Omental fat pad (tissue), 3 donors: ENCODE measurements at regions not wholly inside any gene's neighbourhood (a gene's known extent, or its start where the extent isn't known, plus 50 kb on each side); places are given as distances from the start of the nearest gene placed in this dataset.

Source experiments
- ATAC-seq: fragments of 150-250 bp; one replicate; pipeline ENCODE4 v1.9.1; 2016; ENCODE audit warnings: mild to moderate bottlenecking, moderate library complexity; ENCODE audit not compliant: low FRiP score
- DNase-seq: peaks from one replicate; pipeline ENCODE4 v3.0.0-alpha.2; 2019; ENCODE audit warnings: low spot score
- TF ChIP-seq, protein P1 (sequence below), 3 donors: fragments of 450-650 bp; IDR thresholded peaks; one replicate each; pipeline ENCODE4 v1.5.1; 2016 to 2017; ENCODE audit warnings: antibody characterized with exemption in 3 of 3, mild to moderate bottlenecking in 3 of 3, moderate library complexity in 2 of 3

DNA sequence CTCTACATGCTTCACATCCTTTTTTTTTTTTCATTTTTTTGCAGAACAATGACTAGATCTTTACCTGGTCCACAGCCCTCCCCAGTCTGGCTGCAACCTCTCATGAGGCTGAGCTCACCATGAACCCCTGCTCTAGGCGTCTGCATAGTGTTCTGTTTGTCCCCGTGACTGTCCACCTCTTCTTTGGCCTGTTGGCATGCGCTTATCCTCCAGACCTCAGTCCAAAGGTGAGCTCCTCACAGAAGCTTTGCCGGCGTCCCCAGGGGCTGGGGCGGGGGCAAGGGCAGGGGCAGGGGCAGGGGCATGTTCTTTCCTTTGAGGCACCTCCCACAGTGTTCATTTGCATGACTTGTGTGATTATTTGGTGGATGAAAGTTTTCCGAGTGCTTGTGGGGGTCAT, 218.4 kb upstream of the ZNF32 start:
- no peak for ATAC-seq
- TF ChIP-seq, protein P1, sequence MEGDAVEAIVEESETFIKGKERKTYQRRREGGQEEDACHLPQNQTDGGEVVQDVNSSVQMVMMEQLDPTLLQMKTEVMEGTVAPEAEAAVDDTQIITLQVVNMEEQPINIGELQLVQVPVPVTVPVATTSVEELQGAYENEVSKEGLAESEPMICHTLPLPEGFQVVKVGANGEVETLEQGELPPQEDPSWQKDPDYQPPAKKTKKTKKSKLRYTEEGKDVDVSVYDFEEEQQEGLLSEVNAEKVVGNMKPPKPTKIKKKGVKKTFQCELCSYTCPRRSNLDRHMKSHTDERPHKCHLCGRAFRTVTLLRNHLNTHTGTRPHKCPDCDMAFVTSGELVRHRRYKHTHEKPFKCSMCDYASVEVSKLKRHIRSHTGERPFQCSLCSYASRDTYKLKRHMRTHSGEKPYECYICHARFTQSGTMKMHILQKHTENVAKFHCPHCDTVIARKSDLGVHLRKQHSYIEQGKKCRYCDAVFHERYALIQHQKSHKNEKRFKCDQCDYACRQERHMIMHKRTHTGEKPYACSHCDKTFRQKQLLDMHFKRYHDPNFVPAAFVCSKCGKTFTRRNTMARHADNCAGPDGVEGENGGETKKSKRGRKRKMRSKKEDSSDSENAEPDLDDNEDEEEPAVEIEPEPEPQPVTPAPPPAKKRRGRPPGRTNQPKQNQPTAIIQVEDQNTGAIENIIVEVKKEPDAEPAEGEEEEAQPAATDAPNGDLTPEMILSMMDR (IDR thresholded peaks at IDR 0.05): no peak
- DNase-seq: no peak

DNA sequence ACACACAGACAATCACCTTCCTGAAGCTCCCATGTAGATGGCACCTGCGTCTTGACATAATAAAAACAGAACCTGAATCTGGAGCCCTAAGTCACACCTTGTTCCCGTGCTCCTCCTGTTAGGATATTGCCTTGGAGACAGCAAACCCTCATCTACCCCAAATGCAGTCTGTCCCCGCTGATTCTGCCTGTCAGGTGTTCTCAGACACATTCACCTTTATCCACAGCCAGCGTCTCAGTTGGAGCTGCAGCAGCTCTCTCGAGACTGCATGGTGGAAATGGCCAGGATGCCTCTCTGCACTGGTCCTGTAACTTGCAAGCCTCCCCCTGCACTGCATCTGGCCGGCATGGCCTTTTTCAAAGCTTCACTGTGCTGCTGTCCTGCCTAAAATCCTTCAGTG, 218.0 kb upstream of the ZNF32 start:
- ATAC-seq: no peak
- TF ChIP-seq, protein P1 (IDR thresholded peaks at IDR 0.05): no peak
- no peak for DNase-seq

DNA sequence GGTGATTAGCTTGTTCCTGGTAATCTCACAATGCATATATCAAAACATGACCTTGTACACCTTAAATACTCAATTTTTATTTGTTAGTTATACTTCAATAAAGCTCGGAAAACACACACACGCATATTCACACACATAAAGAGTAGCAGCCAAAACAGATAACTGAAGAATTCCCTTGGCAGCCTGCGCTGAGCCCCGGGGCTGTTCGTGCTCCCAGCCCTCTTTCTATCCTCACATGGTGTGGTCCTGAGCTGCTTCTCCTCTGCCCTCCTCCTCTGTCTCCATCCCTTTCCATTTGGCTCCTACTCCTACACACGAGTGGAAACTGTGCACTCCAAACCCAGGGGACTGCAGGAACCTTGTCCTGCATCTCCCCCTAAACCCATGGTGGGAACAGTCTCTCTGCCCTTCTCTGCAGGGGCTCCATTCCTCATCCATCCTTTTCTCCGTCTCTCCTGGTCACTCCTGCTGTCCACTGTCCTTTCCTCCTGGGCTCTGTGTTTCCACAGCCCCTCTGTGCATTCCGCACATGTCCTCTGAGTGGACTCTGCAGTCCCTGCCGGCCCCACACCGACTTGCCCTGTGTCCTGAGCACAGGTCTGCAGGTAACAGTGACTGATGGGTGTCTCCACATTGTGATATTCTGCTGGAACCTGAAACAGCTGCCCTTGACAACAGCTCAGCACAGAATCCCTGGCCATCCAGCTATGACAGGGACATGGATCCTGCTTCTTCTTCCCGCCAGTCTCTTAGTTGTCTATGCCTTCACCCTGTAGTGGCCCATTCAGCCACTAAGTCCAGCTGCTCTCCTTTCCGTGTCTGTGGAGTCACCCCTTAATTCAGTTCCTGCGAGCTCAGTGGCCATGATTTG, 216.8 kb upstream of the ZNF32 start:
- DNase-seq (no peak), ATAC-seq (no peak)
- TF ChIP-seq, protein P1 (IDR thresholded peaks at IDR 0.05): no peak

DNA sequence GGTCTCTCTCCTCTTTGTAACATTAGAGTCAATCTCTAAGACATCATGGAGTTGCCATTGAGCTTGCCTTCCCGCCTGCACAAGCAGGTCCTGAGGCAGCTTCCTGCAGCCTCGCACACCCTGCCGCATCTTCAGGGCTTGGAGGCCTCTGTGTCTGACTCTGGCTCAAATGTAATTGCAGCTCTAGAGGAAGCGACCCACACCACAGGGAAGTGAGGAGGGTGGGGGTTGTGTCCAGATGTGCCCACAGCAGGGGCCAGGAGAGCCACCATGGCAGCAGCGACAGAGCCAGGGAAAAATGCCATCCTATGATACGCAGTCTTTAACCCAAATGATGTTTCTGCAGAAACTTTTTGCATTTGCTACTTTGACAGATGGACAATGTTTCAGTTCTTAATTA, 216.0 kb upstream of the ZNF32 start:
- DNase-seq (no peak), ATAC-seq (no peak)
- TF ChIP-seq, protein P1 (IDR thresholded peaks at IDR 0.05): no peak

DNA sequence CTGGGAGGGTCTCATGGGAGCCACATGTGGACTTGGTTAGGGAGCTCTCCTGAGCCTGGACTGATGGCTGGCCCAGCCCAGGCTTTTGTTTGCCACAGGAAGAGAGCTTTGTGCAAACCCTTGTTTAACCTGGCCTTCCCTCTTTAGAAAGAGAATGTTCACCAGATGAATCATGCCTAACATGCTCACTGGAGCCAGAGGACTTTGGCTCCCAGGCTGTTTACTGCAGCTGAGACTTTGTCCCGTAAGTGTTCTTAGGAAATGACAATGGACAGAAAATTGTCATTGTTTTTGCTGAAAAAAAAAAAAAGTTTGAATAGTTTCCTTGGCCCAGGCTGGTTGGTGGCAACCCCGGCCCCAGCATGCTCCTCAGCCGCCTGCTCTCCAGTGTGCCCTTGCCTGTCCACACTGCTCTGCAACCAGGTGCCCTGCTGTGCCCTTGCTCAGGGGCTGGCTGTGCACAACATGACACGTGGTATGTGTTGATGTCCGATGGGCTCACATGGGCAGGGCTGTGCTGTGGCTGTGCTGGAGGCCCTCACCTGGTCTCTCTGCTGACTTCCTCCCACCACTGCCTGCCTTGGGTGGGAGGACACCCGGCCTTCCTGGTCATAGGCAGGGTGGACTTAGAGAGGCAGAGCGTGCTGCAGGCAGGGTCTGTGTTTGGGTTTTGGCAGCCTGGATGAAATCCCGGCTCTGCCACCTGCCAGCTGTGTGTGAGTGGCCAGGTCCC, 215.3 kb upstream of the ZNF32 start:
- TF ChIP-seq, protein P1 (IDR thresholded peaks at IDR 0.05): no peak
- peak; percentile 41 for ATAC-seq
- no peak for DNase-seq

DNA sequence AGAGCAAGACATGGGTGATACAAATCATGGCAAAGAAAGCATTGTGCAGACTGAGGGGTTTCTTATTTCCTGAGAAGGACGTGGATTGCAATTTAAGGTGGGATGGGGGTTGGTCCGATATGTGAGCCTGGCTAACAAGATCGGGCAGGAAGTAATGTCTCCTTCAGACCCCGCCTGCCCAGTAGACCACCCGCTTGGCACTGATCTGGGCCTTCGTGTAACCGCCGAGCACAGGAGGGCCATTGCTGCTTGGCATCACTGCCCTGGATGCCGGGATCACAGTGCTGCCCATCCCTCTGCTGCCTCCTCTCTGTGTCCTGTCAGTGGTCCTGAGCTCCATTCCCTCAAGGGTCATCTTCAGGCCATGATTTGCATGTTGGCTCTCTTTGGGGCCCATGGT, 214.6 kb upstream of the ZNF32 start:
- ATAC-seq (no peak), DNase-seq (no peak)

More for the DNA sequence above, 214.6 kb upstream of the ZNF32 start:
- TF ChIP-seq, protein P1 (IDR thresholded peaks at IDR 0.05): no peak
